Mucosa of descending colon (tissue), 3 donors: ENCODE measurements at regions not wholly inside any gene's neighbourhood (a gene's known extent, or its start where the extent isn't known, plus 50 kb on each side); places are given as distances from the start of the nearest gene placed in this dataset.

Source experiments
- ATAC-seq: fragments of 200-7000 bp; cut with Tn5 transposase; one replicate; pipeline ENCODE4 v1.9.1; 2020; ENCODE audit warnings: mild to moderate bottlenecking, moderate library complexity
- DNase-seq, 3 donors: peaks; one replicate each; pipeline ENCODE4 v3.0.0-alpha.2; 2020
- H3K36me3 ChIP-seq: fragments of 200-600 bp; one replicate; pipeline ENCODE4 v1.8.0; 2021; ENCODE audit warnings: low read depth, mild to moderate bottlenecking
- H3K4me1 ChIP-seq: fragments of 200-600 bp; one replicate; pipeline ENCODE4 v1.8.0; 2021; ENCODE audit warnings: low read depth, mild to moderate bottlenecking
- H3K4me3 ChIP-seq: fragments of 200-600 bp; one replicate; pipeline ENCODE4 v1.8.0; 2021; ENCODE audit warnings: mild to moderate bottlenecking
- H3K9me3 ChIP-seq: fragments of 200-600 bp; one replicate; pipeline ENCODE4 v1.8.0; 2021; ENCODE audit warnings: mild to moderate bottlenecking
- intact Hi-C, 2 donors: fragments of 100-400 bp; cut with DNase I in 1 of 2; cut with micrococcal nuclease in 1 of 2; formaldehyde crosslinking; loops; one replicate each; pipeline versions ENCODE4 v1.11.0 to v1.11.1; 2022; cut with DNase I, micrococcal nuclease
- TF ChIP-seq, protein P1 (sequence below): fragments of 200-600 bp; IDR thresholded peaks from one replicate; pipeline ENCODE4 v1.8.0; 2022; ENCODE audit warnings: antibody characterized with exemption, mild to moderate bottlenecking
- donor health status: DM: no; HTN: no; CAD: no; lungs with moderate emphysema.
- donor health status: DM: no; HTN: no; CAD: no.
- donor health status: DM: no; HTN: yes; CAD: no.

DNA sequence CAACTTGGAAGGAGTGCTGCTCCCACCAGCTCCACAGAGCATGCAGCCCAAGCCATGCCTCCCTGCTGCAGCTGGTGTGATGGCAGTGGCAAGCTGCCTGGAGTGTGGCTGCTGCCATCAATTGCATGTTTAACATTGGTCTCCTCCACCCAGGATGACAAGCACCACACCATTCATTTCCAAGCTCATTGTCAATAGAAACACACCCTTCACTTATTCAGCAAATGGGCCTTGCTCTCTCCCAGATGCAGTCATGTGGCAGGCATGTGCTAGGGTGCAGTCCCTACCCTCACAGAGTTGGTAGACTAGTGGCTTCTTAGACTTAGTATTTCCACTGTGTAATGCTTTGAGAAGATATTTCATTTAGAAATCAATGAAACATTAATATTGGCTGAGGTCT, 70.8 kb upstream of the FGF14 start:
- DNase-seq = no peak
- no peak for ATAC-seq
- TF ChIP-seq, protein P1, sequence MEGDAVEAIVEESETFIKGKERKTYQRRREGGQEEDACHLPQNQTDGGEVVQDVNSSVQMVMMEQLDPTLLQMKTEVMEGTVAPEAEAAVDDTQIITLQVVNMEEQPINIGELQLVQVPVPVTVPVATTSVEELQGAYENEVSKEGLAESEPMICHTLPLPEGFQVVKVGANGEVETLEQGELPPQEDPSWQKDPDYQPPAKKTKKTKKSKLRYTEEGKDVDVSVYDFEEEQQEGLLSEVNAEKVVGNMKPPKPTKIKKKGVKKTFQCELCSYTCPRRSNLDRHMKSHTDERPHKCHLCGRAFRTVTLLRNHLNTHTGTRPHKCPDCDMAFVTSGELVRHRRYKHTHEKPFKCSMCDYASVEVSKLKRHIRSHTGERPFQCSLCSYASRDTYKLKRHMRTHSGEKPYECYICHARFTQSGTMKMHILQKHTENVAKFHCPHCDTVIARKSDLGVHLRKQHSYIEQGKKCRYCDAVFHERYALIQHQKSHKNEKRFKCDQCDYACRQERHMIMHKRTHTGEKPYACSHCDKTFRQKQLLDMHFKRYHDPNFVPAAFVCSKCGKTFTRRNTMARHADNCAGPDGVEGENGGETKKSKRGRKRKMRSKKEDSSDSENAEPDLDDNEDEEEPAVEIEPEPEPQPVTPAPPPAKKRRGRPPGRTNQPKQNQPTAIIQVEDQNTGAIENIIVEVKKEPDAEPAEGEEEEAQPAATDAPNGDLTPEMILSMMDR = no peak
- no peaks in the 10 kb centered on the region for H3K36me3 ChIP-seq
- no peaks in the 10 kb centered on the region for H3K4me1 ChIP-seq
- H3K4me3 ChIP-seq = no peak overlapping the region
- intact Hi-C loops = no loop called here
- no peaks in the 10 kb centered on the region for H3K9me3 ChIP-seq

DNA sequence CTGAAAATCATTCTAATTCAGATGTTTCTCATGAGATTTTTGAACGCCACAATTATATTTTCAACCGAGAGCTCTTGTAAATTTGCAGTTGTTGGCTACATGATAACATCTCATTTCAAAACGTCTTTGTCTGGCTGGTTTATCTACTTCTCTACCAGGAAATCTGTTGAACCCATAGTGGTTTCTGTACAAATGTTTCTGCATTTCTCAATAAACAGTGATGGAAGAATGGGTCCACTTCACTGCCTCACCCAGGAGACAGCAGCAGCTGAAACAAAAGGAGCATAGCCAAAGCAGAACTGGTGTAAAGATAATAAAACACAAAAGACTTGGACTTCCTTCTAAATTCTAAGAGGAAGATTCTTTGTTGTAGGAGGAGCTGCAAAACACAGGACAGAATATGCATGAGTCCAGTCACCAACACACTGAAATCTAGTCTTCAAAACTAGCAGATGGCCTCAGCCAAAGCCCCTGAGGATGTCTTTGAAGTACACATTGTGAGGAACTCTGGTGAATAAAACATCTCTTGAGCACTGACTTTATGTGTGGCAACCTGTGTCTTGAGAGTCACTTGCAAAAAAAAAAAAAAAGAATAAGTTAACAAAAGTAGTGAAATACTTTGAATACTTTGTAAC, 68.6 kb upstream of the FGF14 start:
- DNase-seq = no peak
- H3K36me3 ChIP-seq = no peaks in the 10 kb centered on the region
- intact Hi-C loops = no loop called here
- no peak overlapping the region for H3K4me3 ChIP-seq
- H3K9me3 ChIP-seq = no peaks in the 10 kb centered on the region
- ATAC-seq = no peak
- TF ChIP-seq, protein P1 = no peak
- H3K4me1 ChIP-seq = no peaks in the 10 kb centered on the region

DNA sequence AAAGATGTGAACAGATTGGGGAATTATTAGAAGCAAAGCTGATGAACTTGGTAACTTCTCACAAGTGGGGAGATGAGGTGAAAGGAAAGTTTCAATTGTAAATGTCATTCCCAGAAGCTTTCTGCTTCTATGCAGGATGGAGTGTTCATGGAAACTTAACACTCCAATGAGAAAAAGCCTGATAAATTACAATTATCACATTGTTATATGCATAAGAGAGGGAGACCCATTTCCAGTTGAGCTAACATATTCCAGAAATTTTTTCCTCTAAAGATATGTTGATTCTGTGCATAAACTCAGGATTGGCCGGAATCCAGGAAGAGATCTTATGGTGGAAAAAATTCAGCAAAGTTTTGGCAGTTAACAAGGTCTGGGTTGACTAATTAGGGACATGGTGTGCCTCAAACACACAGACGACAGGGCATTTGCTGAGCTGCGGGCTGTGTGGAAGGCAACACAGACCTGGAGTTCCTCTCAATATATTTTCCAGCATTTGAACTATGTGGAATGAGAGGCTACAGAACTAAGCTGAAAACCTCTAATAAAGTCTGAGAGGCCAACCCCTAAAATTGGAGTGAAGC, 64.9 kb upstream of the FGF14 start:
- H3K36me3 ChIP-seq = no peaks in the 10 kb centered on the region
- H3K4me1 ChIP-seq = no peaks in the 10 kb centered on the region
- H3K9me3 ChIP-seq = no peaks in the 10 kb centered on the region
- TF ChIP-seq, protein P1 = no peak
- ATAC-seq (no peak), DNase-seq (no peak)
- intact Hi-C loops = no loop called here
- H3K4me3 ChIP-seq = no peak overlapping the region

DNA sequence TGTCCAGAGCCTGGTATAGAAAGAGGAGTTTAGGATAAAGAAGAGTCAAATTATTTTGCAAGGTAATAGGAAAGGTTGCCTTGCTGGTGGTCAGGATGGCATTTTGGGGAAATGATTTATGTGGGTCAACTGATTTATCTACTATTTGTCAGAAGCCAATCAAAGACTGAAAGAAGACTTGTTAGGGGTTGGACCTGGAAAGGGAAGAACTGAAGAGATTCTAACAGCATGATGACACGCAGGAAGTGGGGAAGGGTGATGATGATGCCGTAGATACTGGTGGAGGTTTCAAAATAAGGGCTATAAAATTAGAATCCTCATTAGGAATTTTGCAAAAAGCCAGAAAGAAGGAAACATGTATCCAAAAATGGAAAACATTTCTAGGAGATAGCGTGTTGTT, 60.7 kb upstream of the FGF14 start:
- no peaks in the 10 kb centered on the region for H3K36me3 ChIP-seq
- H3K9me3 ChIP-seq = no peaks in the 10 kb centered on the region
- intact Hi-C loops = no loop called here
- DNase-seq = no peak
- TF ChIP-seq, protein P1 = no peak
- no peak for ATAC-seq
- H3K4me1 ChIP-seq = no peaks in the 10 kb centered on the region
- no peak overlapping the region for H3K4me3 ChIP-seq

DNA sequence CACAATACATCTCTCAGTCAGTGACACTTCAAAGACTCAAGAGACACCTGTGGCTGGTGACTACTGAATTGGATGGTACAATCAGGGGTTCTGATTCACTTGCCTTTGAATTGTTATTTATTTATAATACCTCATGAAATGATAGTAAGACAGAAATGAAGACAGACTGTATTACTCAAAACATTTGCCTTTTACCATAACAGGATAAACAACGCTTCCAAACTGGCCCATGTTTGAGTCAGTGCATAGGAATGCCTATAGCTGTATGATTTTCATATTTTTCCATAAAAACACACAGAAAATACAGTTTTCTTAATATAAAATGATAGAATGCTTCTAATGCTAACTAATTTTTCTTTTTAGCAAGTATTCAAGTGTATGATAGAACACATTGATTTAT, 59.5 kb upstream of the FGF14 start:
- Histone ChIP-seq H3K36me3 (no peaks in the 10 kb centered on the region), H3K4me1 (no peaks in the 10 kb centered on the region), H3K9me3 (no peaks in the 10 kb centered on the region), H3K4me3 (no peak overlapping the region)
- DNase-seq (no peak), ATAC-seq (no peak)
- TF ChIP-seq, protein P1 = no peak
- intact Hi-C loops = no loop called here
